ENCODE measurements at regions not wholly inside any gene's neighbourhood (a gene's known extent, or its start where the extent isn't known, plus 50 kb on each side); places are given as distances from the start of the nearest gene placed in this dataset.

DNA sequence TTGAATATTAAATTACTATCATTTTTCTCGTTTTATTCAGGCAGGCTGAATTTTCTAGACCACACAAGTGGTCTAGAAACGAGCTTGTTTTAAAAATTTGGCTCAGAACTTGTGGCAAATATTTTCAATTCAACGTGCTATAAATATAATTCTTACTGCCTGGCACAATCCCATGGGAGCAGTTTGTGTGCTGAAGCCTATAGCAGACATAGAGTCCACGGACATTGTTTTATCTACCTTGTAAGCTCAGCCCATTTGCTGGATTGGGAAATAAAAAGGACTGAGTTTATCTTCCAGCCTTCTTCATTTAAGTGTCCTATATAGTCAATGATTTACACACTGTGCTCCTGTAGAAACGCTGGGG lies 103.4 kb downstream of the ZBTB18 start:
- no peaks in the 10 kb centered on the region for H4K20me1 ChIP-seq (ENCODE audit: control insufficient read depth, insufficient read depth)
- H3K4me1 ChIP-seq (ENCODE audit: control insufficient read depth, insufficient read depth, low read length): no peaks in the 10 kb centered on the region
- no peak overlapping the region for H3K4me3 ChIP-seq
- no peak overlapping the region for H3K27ac ChIP-seq (ENCODE audit: control insufficient read depth, insufficient read depth)
- ChIA-PET SMC1A (ENCODE audit: uncharacterized antibody, unreplicated experiment) (no interaction called here), CTCF (no interaction called here), RAD21 (ENCODE audit: unreplicated experiment) (interaction anchor here (0.5 kb wide), 1 partner anchor 125 kb away, joined by 5 read pairs; no protein-coding TSS in a partner anchor), POLR2A (no interaction called here)
- no TSS peak for BruUV-seq (replicated peaks)
- in situ Hi-C loops (cut with MboI): no loop called here
- 0% methylated on average over 5 of the region's 5 CpGs for WGBS (ENCODE audit: insufficient coverage, insufficient replicate concordance, low lambda C conversion rate, missing lambda C conversion rate)
- DNase-seq (ENCODE audit: low read depth, low spot score) (no peak), FAIRE-seq (no peak), ATAC-seq (no peak)
- TF ChIP-seq NR2C2 (IDR thresholded peaks at IDR 0.05; ENCODE audit: borderline replicate concordance, control insufficient read depth, insufficient read length, low read depth): no peak
- TF ChIP-seq, protein P1, sequence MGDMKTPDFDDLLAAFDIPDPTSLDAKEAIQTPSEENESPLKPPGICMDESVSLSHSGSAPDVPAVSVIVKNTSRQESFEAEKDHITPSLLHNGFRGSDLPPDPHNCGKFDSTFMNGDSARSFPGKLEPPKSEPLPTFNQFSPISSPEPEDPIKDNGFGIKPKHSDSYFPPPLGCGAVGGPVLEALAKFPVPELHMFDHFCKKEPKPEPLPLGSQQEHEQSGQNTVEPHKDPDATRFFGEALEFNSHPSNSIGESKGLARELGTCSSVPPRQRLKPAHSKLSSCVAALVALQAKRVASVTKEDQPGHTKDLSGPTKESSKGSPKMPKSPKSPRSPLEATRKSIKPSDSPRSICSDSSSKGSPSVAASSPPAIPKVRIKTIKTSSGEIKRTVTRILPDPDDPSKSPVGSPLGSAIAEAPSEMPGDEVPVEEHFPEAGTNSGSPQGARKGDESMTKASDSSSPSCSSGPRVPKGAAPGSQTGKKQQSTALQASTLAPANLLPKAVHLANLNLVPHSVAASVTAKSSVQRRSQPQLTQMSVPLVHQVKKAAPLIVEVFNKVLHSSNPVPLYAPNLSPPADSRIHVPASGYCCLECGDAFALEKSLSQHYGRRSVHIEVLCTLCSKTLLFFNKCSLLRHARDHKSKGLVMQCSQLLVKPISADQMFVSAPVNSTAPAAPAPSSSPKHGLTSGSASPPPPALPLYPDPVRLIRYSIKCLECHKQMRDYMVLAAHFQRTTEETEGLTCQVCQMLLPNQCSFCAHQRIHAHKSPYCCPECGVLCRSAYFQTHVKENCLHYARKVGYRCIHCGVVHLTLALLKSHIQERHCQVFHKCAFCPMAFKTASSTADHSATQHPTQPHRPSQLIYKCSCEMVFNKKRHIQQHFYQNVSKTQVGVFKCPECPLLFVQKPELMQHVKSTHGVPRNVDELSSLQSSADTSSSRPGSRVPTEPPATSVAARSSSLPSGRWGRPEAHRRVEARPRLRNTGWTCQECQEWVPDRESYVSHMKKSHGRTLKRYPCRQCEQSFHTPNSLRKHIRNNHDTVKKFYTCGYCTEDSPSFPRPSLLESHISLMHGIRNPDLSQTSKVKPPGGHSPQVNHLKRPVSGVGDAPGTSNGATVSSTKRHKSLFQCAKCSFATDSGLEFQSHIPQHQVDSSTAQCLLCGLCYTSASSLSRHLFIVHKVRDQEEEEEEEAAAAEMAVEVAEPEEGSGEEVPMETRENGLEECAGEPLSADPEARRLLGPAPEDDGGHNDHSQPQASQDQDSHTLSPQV (IDR thresholded peaks at IDR 0.05): no peak
- no peak for TF ChIP-seq KLF5 (IDR thresholded peaks at IDR 0.05; ENCODE audit: partially characterized antibody)
- TF ChIP-seq POLR2AphosphoS5 (IDR thresholded peaks at IDR 0.05; ENCODE audit: low read length): no peak
- TF ChIP-seq RAD21 (IDR thresholded peaks at IDR 0.05; ENCODE audit: insufficient read depth, low read depth, low read length): no peak
- TF ChIP-seq, protein P2, sequence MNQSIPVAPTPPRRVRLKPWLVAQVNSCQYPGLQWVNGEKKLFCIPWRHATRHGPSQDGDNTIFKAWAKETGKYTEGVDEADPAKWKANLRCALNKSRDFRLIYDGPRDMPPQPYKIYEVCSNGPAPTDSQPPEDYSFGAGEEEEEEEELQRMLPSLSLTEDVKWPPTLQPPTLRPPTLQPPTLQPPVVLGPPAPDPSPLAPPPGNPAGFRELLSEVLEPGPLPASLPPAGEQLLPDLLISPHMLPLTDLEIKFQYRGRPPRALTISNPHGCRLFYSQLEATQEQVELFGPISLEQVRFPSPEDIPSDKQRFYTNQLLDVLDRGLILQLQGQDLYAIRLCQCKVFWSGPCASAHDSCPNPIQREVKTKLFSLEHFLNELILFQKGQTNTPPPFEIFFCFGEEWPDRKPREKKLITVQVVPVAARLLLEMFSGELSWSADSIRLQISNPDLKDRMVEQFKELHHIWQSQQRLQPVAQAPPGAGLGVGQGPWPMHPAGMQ (IDR thresholded peaks at IDR 0.05; ENCODE audit: borderline replicate concordance): no peak
- TF ChIP-seq MEF2B (IDR thresholded peaks at IDR 0.05; ENCODE audit: partially characterized antibody, poor library complexity, severe bottlenecking): no peak
- TF ChIP-seq, protein P3, sequence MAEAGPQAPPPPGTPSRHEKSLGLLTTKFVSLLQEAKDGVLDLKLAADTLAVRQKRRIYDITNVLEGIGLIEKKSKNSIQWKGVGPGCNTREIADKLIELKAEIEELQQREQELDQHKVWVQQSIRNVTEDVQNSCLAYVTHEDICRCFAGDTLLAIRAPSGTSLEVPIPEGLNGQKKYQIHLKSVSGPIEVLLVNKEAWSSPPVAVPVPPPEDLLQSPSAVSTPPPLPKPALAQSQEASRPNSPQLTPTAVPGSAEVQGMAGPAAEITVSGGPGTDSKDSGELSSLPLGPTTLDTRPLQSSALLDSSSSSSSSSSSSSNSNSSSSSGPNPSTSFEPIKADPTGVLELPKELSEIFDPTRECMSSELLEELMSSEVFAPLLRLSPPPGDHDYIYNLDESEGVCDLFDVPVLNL (IDR thresholded peaks at IDR 0.05; ENCODE audit: low read depth, low read length): no peak
- TF ChIP-seq HDAC6 (IDR thresholded peaks at IDR 0.05; ENCODE audit: unreplicated experiment): no peak
- TF ChIP-seq, protein P4, sequence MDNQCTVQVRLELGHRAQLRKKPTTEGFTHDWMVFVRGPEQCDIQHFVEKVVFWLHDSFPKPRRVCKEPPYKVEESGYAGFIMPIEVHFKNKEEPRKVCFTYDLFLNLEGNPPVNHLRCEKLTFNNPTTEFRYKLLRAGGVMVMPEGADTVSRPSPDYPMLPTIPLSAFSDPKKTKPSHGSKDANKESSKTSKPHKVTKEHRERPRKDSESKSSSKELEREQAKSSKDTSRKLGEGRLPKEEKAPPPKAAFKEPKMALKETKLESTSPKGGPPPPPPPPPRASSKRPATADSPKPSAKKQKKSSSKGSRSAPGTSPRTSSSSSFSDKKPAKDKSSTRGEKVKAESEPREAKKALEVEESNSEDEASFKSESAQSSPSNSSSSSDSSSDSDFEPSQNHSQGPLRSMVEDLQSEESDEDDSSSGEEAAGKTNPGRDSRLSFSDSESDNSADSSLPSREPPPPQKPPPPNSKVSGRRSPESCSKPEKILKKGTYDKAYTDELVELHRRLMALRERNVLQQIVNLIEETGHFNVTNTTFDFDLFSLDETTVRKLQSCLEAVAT (IDR thresholded peaks at IDR 0.05): no peak
- no peak for TF ChIP-seq BHLHE40 (IDR thresholded peaks at IDR 0.05; ENCODE audit: borderline replicate concordance in 1 of 2, low read depth in 2 of 2, low read length in 1 of 2)
- H2AFZ ChIP-seq (ENCODE audit: control insufficient read depth, low read depth, low read length): no peak overlapping the region
- H3K9ac ChIP-seq (ENCODE audit: control insufficient read depth, insufficient read depth, low read length): no peak overlapping the region
- no peaks in the 10 kb centered on the region for H3K36me3 ChIP-seq (ENCODE audit: control insufficient read depth in 2 of 2, insufficient read depth in 2 of 2, low read length in 1 of 2)
- H3K79me2 ChIP-seq (ENCODE audit: control insufficient read depth, insufficient read depth, low read length): no peaks in the 10 kb centered on the region
- H3K4me2 ChIP-seq (ENCODE audit: control insufficient read depth, insufficient read depth): no peak overlapping the region
- intact Hi-C loops (cut with micrococcal nuclease; ENCODE audit: unreplicated experiment): no loop called here
- no peaks in the 10 kb centered on the region for H3K9me3 ChIP-seq (replicated peaks; ENCODE audit: control insufficient read depth, insufficient read depth, low read length)
- no peaks in the 10 kb centered on the region; a peak in 1 of 4 replicates for H3K27me3 ChIP-seq (replicated peaks in 1 of 2; ENCODE audit: control insufficient read depth in 2 of 2, insufficient read depth in 2 of 2, low read length in 1 of 2)
